ENCODE measurements at regions not wholly inside any gene's neighbourhood (a gene's known extent, or its start where the extent isn't known, plus 50 kb on each side); places are given as distances from the start of the nearest gene placed in this dataset.

- no peak for DNase-seq
Observed at GRCh38 chr14:62599616-62600385, 445.5 kb downstream of the KCNH5 start.

GRCh38 chr14:62602712-62603111, 442.5 kb downstream of the KCNH5 start:
- DNase-seq: no peak

GRCh38 chr14:62604524-62604923, 440.7 kb downstream of the KCNH5 start:
- no peak for DNase-seq

- no peak for DNase-seq
Observed at GRCh38 chr14:62614122-62614521, 431.1 kb downstream of the KCNH5 start.

- no peak for DNase-seq
Observed at GRCh38 chr14:62616668-62617067, 428.6 kb downstream of the KCNH5 start.

- no peak for DNase-seq
Observed at GRCh38 chr14:62626416-62626815, 418.8 kb downstream of the KCNH5 start.

GRCh38 chr14:62629176-62629725, 416.0 kb downstream of the KCNH5 start:
- no peak for DNase-seq

- no peak for DNase-seq
Observed at GRCh38 chr14:62631176-62631575, 414.1 kb downstream of the KCNH5 start.

- no peak for DNase-seq
Observed at GRCh38 chr14:62632771-62633170, 412.5 kb downstream of the KCNH5 start.

- DNase-seq: no peak
Observed at GRCh38 chr14:62645649-62646048, 399.6 kb downstream of the KCNH5 start.
